SK-N-MC (cell line): ENCODE measurements at regions not wholly inside any gene's neighbourhood (a gene's known extent, or its start where the extent isn't known, plus 50 kb on each side); places are given as distances from the start of the nearest gene placed in this dataset.

Experiments used
- EZH2 ChIP-seq: fragments of 200-600 bp; sonication (generic); IDR thresholded peaks from one replicate; pipeline ENCODE4 v1.6.1; 2017; ENCODE audit warnings: antibody characterized with exemption
- FOXP2 ChIP-seq: optimal IDR thresholded peaks from 2 replicates; pipeline ENCODE3; 2011; ENCODE audit warnings: mild to moderate bottlenecking, moderate library complexity; ENCODE audit not compliant: insufficient read depth; ENCODE audit errors: extremely low read length, control extremely low read depth

DNA sequence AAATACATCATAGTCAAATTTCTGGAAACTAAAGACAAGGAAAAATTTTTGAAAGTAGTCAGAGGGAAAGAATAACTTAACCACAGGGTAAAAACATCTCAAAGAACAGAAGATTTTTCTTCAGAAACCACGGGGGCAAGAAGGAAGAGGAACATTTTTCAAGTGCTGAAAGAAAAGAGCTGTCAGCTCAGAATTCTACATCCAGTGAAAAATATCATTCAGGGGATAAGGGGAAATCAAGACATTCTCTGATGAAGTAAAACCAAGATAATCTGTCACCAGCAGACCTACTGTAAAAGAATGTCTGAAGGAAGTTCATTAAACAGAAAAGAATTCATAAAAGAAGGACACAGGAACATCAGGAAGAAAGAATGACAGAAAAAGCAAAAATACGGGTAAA, 111.2 kb upstream of the TMEM72 start:
- TF ChIP-seq EZH2 (no peak), FOXP2 (no peak)
